GM12878 (cell line): ENCODE measurements at regions not wholly inside any gene's neighbourhood (a gene's known extent, or its start where the extent isn't known, plus 50 kb on each side); places are given as distances from the start of the nearest gene placed in this dataset.

Source experiments
- ATAC-seq: fragments of 200-7000 bp; cut with Tn5 transposase; 3 replicates; pipeline ENCODE4 v1.9.1; 2020; ENCODE audit warnings: mild to moderate bottlenecking, moderate library complexity
- BruUV-seq: library from RNA; stranded (reverse); fragments of 400-500 nt; replicated peaks from 2 replicates; lab custom pipeline; 2021; lab: Mats Ljungman, UMichigan
- CTCF ChIA-PET: fragments of 300-600 bp; sonication (Branson Sonifier 250); formaldehyde crosslinking; extraction: SDS; loops from one replicate; lab custom pipeline; 2021; ENCODE audit warnings: inconsistent platforms; lab: Yijun Ruan, JAX
- POLR2A ChIA-PET: fragments of 350-600 bp; formaldehyde crosslinking; extraction: SDS; loops from one replicate; lab custom pipeline; 2021; ENCODE audit warnings: inconsistent platforms; lab: Charles Lee
- RAD21 ChIA-PET: fragments of 300-600 bp; sonication (Branson Sonifier 250); formaldehyde crosslinking; loops from one replicate; lab custom pipeline; 2023; ENCODE audit warnings: antibody characterized with exemption; ENCODE audit not compliant: unreplicated experiment; lab: Charles Lee
- SMC1A ChIA-PET: fragments of 300-600 bp; sonication (Branson Sonifier 250); formaldehyde crosslinking; loops from one replicate; lab custom pipeline; 2023; ENCODE audit not compliant: unreplicated experiment, uncharacterized antibody; lab: Charles Lee
- DNase-seq: peaks from one replicate; pipeline ENCODE4 v3.0.0-alpha.2; 2011; ENCODE audit warnings: low read depth, low spot score
- FAIRE-seq: peaks from 3 replicates; lab custom pipeline; 2011; peaks lifted over from hg19 to GRCh38; lab: Jason Lieb, UNC
- H2AFZ ChIP-seq: 2 replicates; pipeline ENCODE4 v1.6.0; 2011; ENCODE audit warnings: low read depth, low read length, control low read depth; ENCODE audit not compliant: control insufficient read depth
- H3K27ac ChIP-seq: 2 replicates; pipeline ENCODE4 v1.5.1; 2011; ENCODE audit warnings: control low read depth; ENCODE audit not compliant: control insufficient read depth, insufficient read depth
- H3K27me3 ChIP-seq, 2 experiments: replicated peaks in 1 of 2; 2 replicates each; pipeline versions ENCODE4 v1.6.0 to v1.6.1; 2011; ENCODE audit warnings: low read length in 1 of 2; ENCODE audit not compliant: control insufficient read depth in 2 of 2, insufficient read depth in 2 of 2
- H3K36me3 ChIP-seq, 2 experiments: 2 replicates each; pipeline ENCODE4 v1.5.1; 2011; ENCODE audit warnings: low read length in 1 of 2; ENCODE audit not compliant: control insufficient read depth in 2 of 2, insufficient read depth in 2 of 2
- H3K4me1 ChIP-seq: 2 replicates; pipeline ENCODE4 v1.6.1; 2011; ENCODE audit warnings: mild to moderate bottlenecking, low read length, moderate library complexity, mixed read lengths; ENCODE audit not compliant: control insufficient read depth, insufficient read depth
- H3K4me2 ChIP-seq: 2 replicates; pipeline ENCODE4 v1.6.0; 2011; ENCODE audit warnings: control low read depth; ENCODE audit not compliant: control insufficient read depth, insufficient read depth
- H3K4me3 ChIP-seq: fragments of 200-600 bp; sonication (generic); 2 replicates; pipeline ENCODE4 v1.5.1; 2016
- H3K79me2 ChIP-seq: 2 replicates; pipeline ENCODE4 v1.6.0; 2011; ENCODE audit warnings: low read length; ENCODE audit not compliant: control insufficient read depth, insufficient read depth
- H3K9ac ChIP-seq: 2 replicates; pipeline ENCODE4 v1.8.0; 2011; ENCODE audit warnings: low read length, control low read depth, mixed read lengths; ENCODE audit not compliant: control insufficient read depth, insufficient read depth
- H3K9me3 ChIP-seq: replicated peaks from 3 replicates; pipeline ENCODE4 v1.5.1; 2011; ENCODE audit warnings: mild to moderate bottlenecking, low read length; ENCODE audit not compliant: control insufficient read depth, insufficient read depth
- H4K20me1 ChIP-seq: 2 replicates; pipeline ENCODE4 v1.6.0; 2011; ENCODE audit not compliant: control insufficient read depth, insufficient read depth
- EGR1 ChIP-seq, 2 experiments: IDR thresholded peaks; 1 replicate in 1 of 2; 2 replicates in 1 of 2; pipeline ENCODE4 v1.6.1; 2011 to 2012; ENCODE audit warnings: low read depth in 2 of 2, low read length in 2 of 2, borderline replicate concordance in 1 of 2, mild to moderate bottlenecking in 1 of 2, moderate library complexity in 1 of 2
- FOXK2 ChIP-seq: fragments of 450-650 bp; IDR thresholded peaks from 2 replicates; pipeline ENCODE4 v1.6.1; 2017; ENCODE audit warnings: mild to moderate bottlenecking, moderate library complexity
- JUND ChIP-seq: IDR thresholded peaks from 2 replicates; pipeline ENCODE4 v1.6.1; 2012; ENCODE audit warnings: low read depth, mild to moderate bottlenecking, low read length, improper control_type of control experiment, moderate library complexity
- MLLT1 ChIP-seq: fragments of 450-650 bp; IDR thresholded peaks from 2 replicates; pipeline ENCODE4 v1.6.1; 2016; ENCODE audit warnings: mild to moderate bottlenecking
- SIN3A ChIP-seq: IDR thresholded peaks from 2 replicates; pipeline ENCODE4 v1.6.1; 2012; ENCODE audit warnings: low read depth, low read length, improper control_type of control experiment
- TARDBP ChIP-seq: IDR thresholded peaks from 2 replicates; pipeline ENCODE4 v1.6.1; 2016; ENCODE audit warnings: borderline replicate concordance
- TCF7 ChIP-seq: IDR thresholded peaks from 2 replicates; pipeline ENCODE4 v1.6.1; 2014; ENCODE audit warnings: antibody characterized with exemption, borderline replicate concordance
- ZNF217 ChIP-seq: fragments of 450-650 bp; IDR thresholded peaks from 2 replicates; pipeline ENCODE4 v1.6.1; 2017; ENCODE audit warnings: antibody characterized with exemption, mild to moderate bottlenecking
- WGBS: methylation state at CpG from one replicate; pipeline ENCODE4 v1.1.6; 2016; ENCODE audit warnings: low lambda C conversion rate; ENCODE audit not compliant: insufficient replicate concordance, insufficient coverage; ENCODE audit errors: missing lambda C conversion rate; 5-methylcytosine and 5-hydroxymethylcytosine counted together
- in situ Hi-C: fragments of 300-500 bp; cut with MboI; formaldehyde crosslinking; loops from 9 replicates; pipeline ENCODE4 v1.14.3; 2018; ENCODE audit warnings: mixed read lengths
- intact Hi-C: fragments of 100-400 bp; cut with micrococcal nuclease; formaldehyde crosslinking; loops from one replicate; pipeline ENCODE4 v1.14.2; 2022; ENCODE audit not compliant: unreplicated experiment

DNA sequence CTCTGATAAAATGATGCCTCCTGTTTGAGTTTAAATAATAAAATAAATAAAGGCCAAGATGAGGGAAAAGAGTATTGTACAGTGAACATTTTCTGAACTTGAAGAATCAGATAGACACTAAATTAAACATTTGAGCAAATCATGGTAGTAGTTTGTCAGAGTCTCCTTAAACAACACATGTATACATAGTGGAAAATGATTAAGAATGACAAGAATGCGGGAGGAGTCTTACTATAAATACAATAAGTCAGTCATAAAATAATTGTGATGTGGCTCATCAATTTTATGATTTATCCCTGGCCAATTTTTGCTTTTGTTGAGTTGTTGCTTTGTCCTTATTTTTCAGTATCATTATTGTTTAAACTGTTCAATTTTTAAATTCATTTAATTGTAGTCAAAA, 158.0 kb upstream of the TMC3 start (continued):
- TF ChIP-seq SIN3A = no peak
- no peak for TF ChIP-seq ZNF217
- no peak for TF ChIP-seq FOXK2
- no peak for TF ChIP-seq TARDBP
- TF ChIP-seq MLLT1 = no peak
- TF ChIP-seq EGR1 (IDR thresholded peaks at IDR 0.05; ENCODE audit: borderline replicate concordance in 1 of 2, low read depth in 2 of 2, low read length in 2 of 2) = no peak
- TF ChIP-seq TCF7 = no peak

GRCh38 chr15:81531109-81531592, 157.1 kb upstream of the TMC3 start:
- no TSS peak for BruUV-seq
- Histone ChIP-seq H3K27ac (no peak overlapping the region), H3K4me3 (no peak overlapping the region), H3K4me2 (no peak overlapping the region), H3K27me3 (no peaks in the 10 kb centered on the region; a peak in 2 of 4 replicates), H3K9ac (no peak overlapping the region), H4K20me1 (no peaks in the 10 kb centered on the region), H2AFZ (no peak overlapping the region), H3K36me3 (no peaks in the 10 kb centered on the region), H3K9me3 (no peaks in the 10 kb centered on the region), H3K4me1 (no peaks in the 10 kb centered on the region), H3K79me2 (no peaks in the 10 kb centered on the region)
- in situ Hi-C loops = no loop called here
- TF ChIP-seq JUND = no peak
- ChIA-PET SMC1A (interaction anchor here (0.5 kb wide), 1 partner anchor 262 kb away, joined by 3 read pairs; no protein-coding TSS in a partner anchor), POLR2A (no interaction called here), CTCF (interaction anchor here (1.2 kb wide), 1 partner anchor 667 kb away, joined by 3 read pairs; no protein-coding TSS in a partner anchor), RAD21 (no interaction called here)
- 14% methylated on average over 10 of the region's 10 CpGs for WGBS
- no peak for FAIRE-seq
- ATAC-seq = no peak
- intact Hi-C loops = no loop called here
- no peak for DNase-seq
